NB4 (cell line): ENCODE measurements at regions not wholly inside any gene's neighbourhood (a gene's known extent, or its start where the extent isn't known, plus 50 kb on each side); places are given as distances from the start of the nearest gene placed in this dataset.

Source experiments
- CTCF ChIP-seq: IDR thresholded peaks from one replicate; pipeline ENCODE4 v1.5.1; 2012; ENCODE audit warnings: low read depth, low read length
- MYC ChIP-seq: IDR thresholded peaks from 2 replicates; pipeline ENCODE4 v1.6.1; 2011; ENCODE audit warnings: low read depth, low read length

- TF ChIP-seq CTCF: no peak
- no peak for TF ChIP-seq MYC
Measured at GRCh38 chr6:108789475-108789874, 58.7 kb upstream of the ARMC2 start.
